GM12878 (cell line): ENCODE measurements at regions not wholly inside any gene's neighbourhood (a gene's known extent, or its start where the extent isn't known, plus 50 kb on each side); places are given as distances from the start of the nearest gene placed in this dataset.

Experiments
- ATAC-seq: fragments of 200-7000 bp; cut with Tn5 transposase; 3 replicates; pipeline ENCODE4 v1.9.1; 2020; ENCODE audit warnings: mild to moderate bottlenecking, moderate library complexity
- BruUV-seq: library from RNA; stranded (reverse); fragments of 400-500 nt; replicated peaks from 2 replicates; lab custom pipeline; 2021; lab: Mats Ljungman, UMichigan
- CTCF ChIA-PET: fragments of 300-600 bp; sonication (Branson Sonifier 250); formaldehyde crosslinking; extraction: SDS; loops from one replicate; lab custom pipeline; 2021; ENCODE audit warnings: inconsistent platforms; lab: Yijun Ruan, JAX
- POLR2A ChIA-PET: fragments of 350-600 bp; formaldehyde crosslinking; extraction: SDS; loops from one replicate; lab custom pipeline; 2021; ENCODE audit warnings: inconsistent platforms; lab: Charles Lee
- RAD21 ChIA-PET: fragments of 300-600 bp; sonication (Branson Sonifier 250); formaldehyde crosslinking; loops from one replicate; lab custom pipeline; 2023; ENCODE audit warnings: antibody characterized with exemption; ENCODE audit not compliant: unreplicated experiment; lab: Charles Lee
- SMC1A ChIA-PET: fragments of 300-600 bp; sonication (Branson Sonifier 250); formaldehyde crosslinking; loops from one replicate; lab custom pipeline; 2023; ENCODE audit not compliant: unreplicated experiment, uncharacterized antibody; lab: Charles Lee
- DNase-seq: peaks from one replicate; pipeline ENCODE4 v3.0.0-alpha.2; 2011; ENCODE audit warnings: low read depth, low spot score
- FAIRE-seq: peaks from 3 replicates; lab custom pipeline; 2011; peaks lifted over from hg19 to GRCh38; lab: Jason Lieb, UNC
- H2AFZ ChIP-seq: 2 replicates; pipeline ENCODE4 v1.6.0; 2011; ENCODE audit warnings: low read depth, low read length, control low read depth; ENCODE audit not compliant: control insufficient read depth
- H3K27ac ChIP-seq: 2 replicates; pipeline ENCODE4 v1.5.1; 2011; ENCODE audit warnings: control low read depth; ENCODE audit not compliant: control insufficient read depth, insufficient read depth
- H3K27me3 ChIP-seq, 2 experiments: replicated peaks in 1 of 2; 2 replicates each; pipeline versions ENCODE4 v1.6.0 to v1.6.1; 2011; ENCODE audit warnings: low read length in 1 of 2; ENCODE audit not compliant: control insufficient read depth in 2 of 2, insufficient read depth in 2 of 2
- H3K36me3 ChIP-seq, 2 experiments: 2 replicates each; pipeline ENCODE4 v1.5.1; 2011; ENCODE audit warnings: low read length in 1 of 2; ENCODE audit not compliant: control insufficient read depth in 2 of 2, insufficient read depth in 2 of 2
- H3K4me1 ChIP-seq: 2 replicates; pipeline ENCODE4 v1.6.1; 2011; ENCODE audit warnings: mild to moderate bottlenecking, low read length, moderate library complexity, mixed read lengths; ENCODE audit not compliant: control insufficient read depth, insufficient read depth
- H3K4me2 ChIP-seq: 2 replicates; pipeline ENCODE4 v1.6.0; 2011; ENCODE audit warnings: control low read depth; ENCODE audit not compliant: control insufficient read depth, insufficient read depth
- H3K4me3 ChIP-seq: fragments of 200-600 bp; sonication (generic); 2 replicates; pipeline ENCODE4 v1.5.1; 2016
- H3K79me2 ChIP-seq: 2 replicates; pipeline ENCODE4 v1.6.0; 2011; ENCODE audit warnings: low read length; ENCODE audit not compliant: control insufficient read depth, insufficient read depth
- H3K9ac ChIP-seq: 2 replicates; pipeline ENCODE4 v1.8.0; 2011; ENCODE audit warnings: low read length, control low read depth, mixed read lengths; ENCODE audit not compliant: control insufficient read depth, insufficient read depth
- H3K9me3 ChIP-seq: replicated peaks from 3 replicates; pipeline ENCODE4 v1.5.1; 2011; ENCODE audit warnings: mild to moderate bottlenecking, low read length; ENCODE audit not compliant: control insufficient read depth, insufficient read depth
- H4K20me1 ChIP-seq: 2 replicates; pipeline ENCODE4 v1.6.0; 2011; ENCODE audit not compliant: control insufficient read depth, insufficient read depth
- ASH2L ChIP-seq: fragments of 300-600, 200-600 bp; sonication (generic); IDR thresholded peaks from 2 replicates; pipeline ENCODE4 v1.6.1; 2017; ENCODE audit warnings: low read depth, mild to moderate bottlenecking, borderline replicate concordance
- ATF2 ChIP-seq: IDR thresholded peaks from 2 replicates; pipeline ENCODE4 v1.6.1; 2012; ENCODE audit warnings: low read length, inconsistent platforms
- BCLAF1 ChIP-seq: fragments of 450-650 bp; IDR thresholded peaks from 2 replicates; pipeline ENCODE4 v1.6.1; 2017; ENCODE audit warnings: antibody characterized with exemption, mild to moderate bottlenecking, moderate library complexity
- BHLHE40 ChIP-seq, 2 experiments: fragments of 450-650 bp in 1 of 2; IDR thresholded peaks; 2 replicates each; pipeline ENCODE4 v1.6.1; 2011 to 2017; ENCODE audit warnings: low read depth in 2 of 2, borderline replicate concordance in 1 of 2, improper control_type of control experiment in 1 of 2, low read length in 1 of 2, mild to moderate bottlenecking in 1 of 2
- CEBPB ChIP-seq, 2 experiments: fragments of 150-350 bp in 1 of 2; IDR thresholded peaks; 2 replicates each; pipeline ENCODE4 v1.6.1; 2012 to 2014; ENCODE audit warnings: low read depth in 2 of 2, low read length in 2 of 2, borderline replicate concordance in 1 of 2, inconsistent platforms in 1 of 2
- CHD4 ChIP-seq: fragments of 200-600 bp; sonication (generic); IDR thresholded peaks from 2 replicates; pipeline ENCODE4 v1.6.1; 2016; ENCODE audit warnings: mild to moderate bottlenecking
- E2F4 ChIP-seq: IDR thresholded peaks from 2 replicates; pipeline ENCODE4 v1.6.1; 2012; ENCODE audit warnings: low read depth, low read length, improper control_type of control experiment
- MEF2B ChIP-seq: fragments of 450-650 bp; IDR thresholded peaks from 2 replicates; pipeline ENCODE4 v1.6.1; 2018; ENCODE audit warnings: mild to moderate bottlenecking, moderate library complexity; ENCODE audit not compliant: partially characterized antibody, poor library complexity, severe bottlenecking
- MXI1 ChIP-seq: fragments of 150-350 bp; IDR thresholded peaks from 2 replicates; pipeline ENCODE4 v1.6.1; 2011; ENCODE audit warnings: low read depth, mild to moderate bottlenecking, inconsistent platforms, low read length, improper control_type of control experiment
- MYC ChIP-seq: IDR thresholded peaks from 2 replicates; pipeline ENCODE4 v1.6.1; 2011; ENCODE audit warnings: mild to moderate bottlenecking, low read length, moderate library complexity, inconsistent platforms; ENCODE audit not compliant: insufficient read depth, insufficient replicate concordance, insufficient read length, severe bottlenecking
- NFYA ChIP-seq: IDR thresholded peaks from 2 replicates; pipeline ENCODE4 v1.6.1; 2011; ENCODE audit warnings: low read depth, mild to moderate bottlenecking, low read length, improper control_type of control experiment, borderline replicate concordance
- NR2C1 ChIP-seq: fragments of 450-650 bp; IDR thresholded peaks from 2 replicates; pipeline ENCODE4 v1.6.1; 2017; ENCODE audit warnings: antibody characterized with exemption, mild to moderate bottlenecking, moderate library complexity
- SREBF1 ChIP-seq: IDR thresholded peaks from 2 replicates; pipeline ENCODE4 v1.6.1; 2012; ENCODE audit warnings: mild to moderate bottlenecking, low read length
- TARDBP ChIP-seq: IDR thresholded peaks from 2 replicates; pipeline ENCODE4 v1.6.1; 2016; ENCODE audit warnings: borderline replicate concordance
- YBX1 ChIP-seq: fragments of 450-650 bp; IDR thresholded peaks from 2 replicates; pipeline ENCODE4 v1.6.1; 2016; ENCODE audit warnings: antibody characterized with exemption
- ZNF274 ChIP-seq: IDR thresholded peaks from one replicate; pipeline ENCODE4 v1.8.0; 2011; ENCODE audit not compliant: insufficient read length, insufficient read depth
- ZSCAN29 ChIP-seq: fragments of 450-650 bp; IDR thresholded peaks from 2 replicates; pipeline ENCODE4 v1.6.1; 2017; ENCODE audit warnings: mild to moderate bottlenecking, moderate library complexity
- ZZZ3 ChIP-seq: IDR thresholded peaks from 2 replicates; pipeline ENCODE4 v1.6.1; 2011; ENCODE audit warnings: low read depth; ENCODE audit not compliant: control insufficient read depth, insufficient read length
- WGBS: methylation state at CpG from one replicate; pipeline ENCODE4 v1.1.6; 2016; ENCODE audit warnings: low lambda C conversion rate; ENCODE audit not compliant: insufficient replicate concordance, insufficient coverage; ENCODE audit errors: missing lambda C conversion rate; 5-methylcytosine and 5-hydroxymethylcytosine counted together
- in situ Hi-C: fragments of 300-500 bp; cut with MboI; formaldehyde crosslinking; loops from 9 replicates; pipeline ENCODE4 v1.14.3; 2018; ENCODE audit warnings: mixed read lengths
- intact Hi-C: fragments of 100-400 bp; cut with micrococcal nuclease; formaldehyde crosslinking; loops from one replicate; pipeline ENCODE4 v1.14.2; 2022; ENCODE audit not compliant: unreplicated experiment

- TF ChIP-seq MEF2B = no peak
- TF ChIP-seq ZNF274 = no peak
- no peak for TF ChIP-seq BCLAF1
- TF ChIP-seq ATF2 = no peak
- TF ChIP-seq ZSCAN29 = no peak
- TF ChIP-seq, all 136 proteins: peak for 0
Observed at GRCh38 chr4:138519436-138519835, 277.3 kb upstream of the SLC7A11 start (continued).

- H2AFZ ChIP-seq = no peak overlapping the region
- CTCF ChIA-PET = interaction anchor here (1.8 kb wide), 1 partner anchor 13 kb away, joined by 5 read pairs; no protein-coding TSS in a partner anchor
- FAIRE-seq = no peak
Observed at GRCh38 chr4:138513535-138513934, 271.4 kb upstream of the SLC7A11 start.

More at GRCh38 chr4:138513535-138513934, 271.4 kb upstream of the SLC7A11 start:
- no TSS peak for BruUV-seq
- H4K20me1 ChIP-seq = no peaks in the 10 kb centered on the region
- intact Hi-C loops (no loop called here), in situ Hi-C loops (no loop called here)
- H3K27ac ChIP-seq = no peak overlapping the region
- no peaks in the 10 kb centered on the region for H3K36me3 ChIP-seq
- no peaks in the 10 kb centered on the region; a peak in 1 of 4 replicates for H3K27me3 ChIP-seq
- no peak overlapping the region for H3K9ac ChIP-seq
- ATAC-seq = no peak
- DNase-seq = no peak
- no peaks in the 10 kb centered on the region for H3K9me3 ChIP-seq
- H3K4me2 ChIP-seq = no peak overlapping the region
- RAD21 ChIA-PET = no interaction called here
- H3K4me3 ChIP-seq = no peak overlapping the region
- POLR2A ChIA-PET = no interaction called here
- 58% methylated on average over 1 of the region's 1 CpG for WGBS
- SMC1A ChIA-PET = interaction anchor here (1.2 kb wide), 1 partner anchor 167 kb away, joined by 3 read pairs; no protein-coding TSS in a partner anchor
- H3K4me1 ChIP-seq = no peaks in the 10 kb centered on the region
- H3K79me2 ChIP-seq = no peaks in the 10 kb centered on the region
- TF ChIP-seq ASH2L (no peak), ZZZ3 (no peak), CHD4 (no peak), NFYA (no peak), CEBPB (IDR thresholded peaks at IDR 0.05; ENCODE audit: borderline replicate concordance in 1 of 2, low read depth in 2 of 2, low read length in 2 of 2) (no peak), SREBF1 (no peak), MYC (no peak), YBX1 (no peak), BHLHE40 (IDR thresholded peaks at IDR 0.05; ENCODE audit: borderline replicate concordance in 1 of 2, low read depth in 2 of 2, low read length in 1 of 2) (no peak), NR2C1 (no peak), TARDBP (no peak), MXI1 (no peak), E2F4 (no peak)
